ENCODE measurements at regions not wholly inside any gene's neighbourhood (a gene's known extent, or its start where the extent isn't known, plus 50 kb on each side); places are given as distances from the start of the nearest gene placed in this dataset.

DNA sequence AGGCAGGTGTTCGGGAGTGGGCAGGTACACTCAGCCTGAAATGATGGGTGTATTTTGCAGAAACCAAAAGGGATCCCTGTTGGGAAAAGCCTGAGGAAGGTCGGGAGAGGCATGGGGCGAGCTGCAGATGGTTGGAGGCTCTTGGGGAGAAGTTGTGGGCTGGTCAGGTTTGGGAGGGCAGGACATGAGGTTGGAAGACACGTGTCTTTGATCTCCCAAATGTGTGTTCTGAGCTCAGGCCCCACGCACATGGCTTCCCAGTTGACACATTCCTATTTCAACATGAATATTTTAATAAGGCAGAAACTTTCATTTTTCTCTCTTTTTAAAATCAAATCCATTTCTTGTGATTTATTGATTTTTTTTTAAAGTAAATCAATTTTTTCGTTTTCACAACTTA is 1003.3 kb downstream of the TBC1D22A start:
- DNase-seq (ENCODE audit: low spot score), result no peak

DNA sequence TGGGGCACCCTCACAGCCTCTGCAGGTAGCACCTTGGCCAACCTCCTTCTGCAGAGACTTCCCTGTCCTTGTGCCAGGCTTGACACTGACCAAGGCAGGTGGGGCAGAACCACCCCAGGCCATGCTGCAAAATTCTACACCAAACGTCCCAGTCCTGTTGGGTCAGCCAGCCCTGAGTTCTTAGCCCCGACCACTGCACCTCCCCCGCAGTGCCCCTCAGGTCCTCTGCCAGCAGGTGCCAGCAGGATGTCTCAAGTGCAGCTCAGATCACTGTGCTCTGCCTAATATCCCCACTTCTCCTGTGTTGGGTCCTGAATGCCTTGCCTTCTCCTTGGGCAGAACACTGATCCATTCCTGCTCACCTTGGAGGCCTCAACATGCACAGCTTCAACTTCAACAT is 999.7 kb downstream of the TBC1D22A start:
- DNase-seq (ENCODE audit: low spot score), result no peak

DNA sequence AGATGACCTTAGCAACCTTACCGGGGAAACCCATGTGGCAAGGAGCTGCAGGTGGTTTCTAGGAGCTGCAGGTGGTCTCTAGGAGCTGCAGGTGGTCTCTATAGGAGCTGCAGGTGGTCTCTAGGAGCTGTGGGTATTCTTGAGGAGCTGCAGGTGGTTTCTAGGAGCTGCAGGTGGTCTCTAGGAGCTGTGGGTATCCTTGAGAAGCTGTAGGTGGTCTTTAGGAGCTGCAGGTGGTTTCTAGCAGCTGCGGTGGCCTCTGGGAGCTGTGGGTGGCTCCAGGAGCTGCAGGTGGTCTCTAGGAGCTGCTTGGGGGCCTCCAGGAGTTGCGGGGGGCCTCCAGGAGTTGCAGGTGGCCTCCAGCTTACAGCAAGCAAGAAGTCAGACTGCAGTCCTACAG is 997.5 kb downstream of the TBC1D22A start:
- no peak for DNase-seq (ENCODE audit: low spot score)

DNA sequence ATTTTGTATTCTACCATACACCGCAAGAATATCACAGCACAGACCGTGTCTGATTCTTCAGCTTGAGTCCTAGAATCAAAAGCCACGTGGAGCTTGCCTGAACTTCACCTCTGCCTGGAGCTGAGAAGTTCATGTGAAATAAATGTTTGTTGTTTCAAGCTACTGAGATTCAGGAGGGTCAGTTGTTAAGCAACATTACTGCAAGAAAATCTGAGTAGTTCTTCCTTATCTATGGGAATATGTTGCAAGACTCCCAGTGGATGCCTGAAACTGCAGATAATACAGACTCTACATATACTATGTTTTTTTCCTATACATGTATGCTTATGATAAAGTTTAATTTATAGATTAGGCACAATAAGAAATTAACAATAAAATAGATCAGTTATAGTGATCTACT is 995.3 kb downstream of the TBC1D22A start:
- no peak for DNase-seq (ENCODE audit: low spot score)

DNA sequence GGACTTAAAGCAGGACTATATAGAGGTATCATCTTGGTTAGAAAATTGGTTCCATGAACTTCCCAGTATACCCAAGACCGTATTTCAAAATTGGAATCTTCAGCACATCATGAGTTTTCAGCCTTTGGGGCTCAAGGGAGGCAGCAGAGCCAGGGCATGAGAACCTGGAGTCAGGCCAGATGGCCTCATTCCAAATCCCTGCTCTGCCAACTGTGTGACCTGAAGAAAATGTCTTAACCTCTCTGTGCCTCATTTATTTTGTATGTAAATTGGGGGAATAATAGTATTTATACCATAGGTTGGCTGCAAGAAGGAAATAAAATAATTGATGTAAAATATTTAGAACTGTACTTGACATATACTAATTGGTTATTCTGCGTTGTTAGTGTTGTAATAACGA is 987.6 kb downstream of the TBC1D22A start:
- DNase-seq (ENCODE audit: low spot score), result no peak

DNA sequence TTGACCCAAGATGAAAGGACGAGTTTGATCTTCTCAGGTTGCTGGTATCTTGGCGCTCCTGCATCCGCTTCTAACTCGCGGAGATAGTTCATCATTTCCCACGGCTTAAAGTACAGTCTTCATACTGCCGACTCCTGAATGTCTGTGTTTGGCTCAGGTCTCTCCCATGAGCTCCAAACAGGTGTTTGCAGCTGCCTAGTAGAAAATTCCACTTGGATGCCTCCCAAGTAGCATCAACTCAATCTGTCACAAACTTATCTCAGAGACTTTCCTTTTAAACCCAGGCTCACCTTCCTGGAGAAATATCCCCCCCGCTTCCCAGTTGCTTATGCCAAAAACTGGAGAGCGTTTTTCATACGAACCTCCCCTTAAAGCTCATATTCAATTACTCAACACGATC is 986.5 kb downstream of the TBC1D22A start:
- DNase-seq (ENCODE audit: low spot score), result no peak

DNA sequence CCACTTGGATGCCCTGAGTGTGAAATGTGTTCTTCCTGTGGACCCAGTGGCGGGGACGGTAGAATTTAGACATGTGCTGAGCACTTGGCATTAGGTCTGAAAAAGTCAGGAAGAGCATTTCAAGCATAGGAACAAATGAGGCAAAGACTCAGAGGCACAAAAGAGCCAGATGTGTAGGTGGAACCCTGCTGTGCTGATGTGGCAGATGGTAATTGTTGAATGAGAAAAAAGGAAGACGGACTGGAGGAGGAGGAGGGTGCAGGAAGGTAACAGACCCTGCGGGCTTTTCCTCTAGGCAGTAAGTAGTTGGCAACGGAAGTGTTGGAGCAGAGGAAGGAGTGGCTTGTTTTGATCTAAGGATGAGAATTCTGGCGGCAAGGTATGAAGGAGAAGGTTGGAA is 985.8 kb downstream of the TBC1D22A start:
- DNase-seq (ENCODE audit: low spot score), result no peak

DNA sequence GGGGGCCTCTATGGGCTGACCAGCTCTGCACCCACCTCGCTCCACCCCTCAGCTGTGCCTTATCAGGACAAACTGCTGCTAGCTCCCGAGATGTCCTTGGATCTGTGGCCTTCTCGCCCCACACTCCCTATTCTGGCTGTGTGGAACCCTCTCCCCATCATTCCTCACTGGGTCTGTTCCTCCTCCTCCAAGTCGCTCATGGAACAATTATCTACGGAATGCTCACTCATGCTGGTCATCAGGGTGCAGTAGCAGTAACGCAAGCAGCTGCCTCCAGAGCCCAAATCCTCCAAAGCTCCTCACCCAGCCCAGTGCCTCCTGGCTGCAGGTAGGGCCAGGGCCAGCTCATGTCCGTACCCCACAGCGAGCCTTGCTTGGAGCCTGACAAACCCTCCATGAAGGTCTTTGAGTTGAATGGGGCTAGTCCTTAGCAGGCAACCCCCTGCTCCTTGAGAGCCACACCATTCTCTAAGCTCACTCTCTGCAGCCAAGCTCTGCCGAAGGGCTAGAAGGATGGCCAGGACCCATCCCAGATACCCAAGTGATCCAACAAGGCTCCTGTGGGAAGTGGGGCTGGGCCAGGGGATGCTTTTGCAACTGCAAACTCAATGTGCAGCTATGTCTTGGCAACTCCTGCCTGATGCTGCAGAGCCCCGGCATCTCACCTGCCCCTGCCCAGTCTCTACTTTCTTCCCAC is 977.8 kb downstream of the TBC1D22A start:
- DNase-seq (ENCODE audit: low spot score), result no peak

DNA sequence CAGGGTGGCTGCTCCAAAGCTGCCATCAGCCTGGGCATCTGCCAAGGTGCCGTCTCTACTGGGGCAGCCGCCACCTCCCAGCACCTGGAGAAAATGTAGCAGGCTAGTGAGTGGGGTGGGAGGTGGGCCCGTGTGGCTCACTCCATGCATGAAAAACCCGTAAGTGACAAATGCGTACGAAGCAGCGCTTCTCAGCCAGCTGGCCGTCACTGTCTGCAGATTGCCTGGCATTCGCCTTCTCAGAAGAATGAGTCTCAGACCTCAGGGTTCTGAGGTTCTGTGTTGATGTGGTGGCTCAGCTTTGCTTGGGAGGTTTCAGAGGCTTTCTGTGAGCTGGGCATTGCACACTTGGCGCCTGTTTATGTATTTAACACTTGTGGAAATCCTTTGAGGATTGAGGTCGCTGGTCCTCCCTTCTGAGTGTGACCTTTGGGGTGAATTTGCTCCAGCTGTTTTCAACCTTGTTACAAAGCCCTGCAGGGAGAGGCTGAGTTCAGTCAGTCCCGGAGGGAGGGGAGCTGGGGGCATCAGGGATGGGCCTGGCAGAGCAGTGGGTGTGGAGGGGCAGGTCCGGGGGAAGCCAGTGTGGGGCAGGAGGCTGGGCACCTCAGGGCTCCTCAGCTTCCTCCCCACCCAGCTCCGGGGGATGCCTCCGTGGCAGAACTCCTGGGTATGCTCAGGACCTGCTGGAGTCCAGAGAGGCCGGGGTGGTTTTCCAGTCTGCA is 977.0 kb downstream of the TBC1D22A start:
- DNase-seq (ENCODE audit: low spot score), result no peak

DNA sequence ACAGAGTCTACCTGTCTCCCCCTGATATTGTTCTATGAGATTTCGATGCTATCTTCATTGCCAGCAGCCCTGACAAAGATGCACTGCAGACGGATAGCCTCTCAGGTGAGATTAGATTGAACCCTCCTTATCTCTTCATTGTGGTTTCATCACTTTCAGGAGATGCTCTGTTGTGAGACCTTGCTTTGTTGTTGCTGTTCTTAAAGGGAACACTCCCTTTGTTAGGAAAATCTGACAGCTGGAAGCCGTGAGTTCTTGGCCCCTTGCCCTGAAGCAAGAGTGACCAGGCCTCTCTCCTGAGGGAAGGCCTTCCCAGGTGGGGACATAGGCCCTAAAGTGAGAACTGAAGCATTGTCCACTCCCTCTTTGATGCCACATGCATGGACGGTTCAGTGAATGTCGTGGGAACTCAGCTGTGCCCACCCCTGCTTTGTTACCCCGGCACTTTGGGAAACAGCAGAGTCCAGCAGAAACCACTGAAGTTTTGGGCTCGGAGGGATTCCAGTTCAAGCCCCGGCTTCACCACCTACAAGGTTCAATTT is 976.1 kb downstream of the TBC1D22A start:
- DNase-seq (ENCODE audit: low spot score), result no peak

DNA sequence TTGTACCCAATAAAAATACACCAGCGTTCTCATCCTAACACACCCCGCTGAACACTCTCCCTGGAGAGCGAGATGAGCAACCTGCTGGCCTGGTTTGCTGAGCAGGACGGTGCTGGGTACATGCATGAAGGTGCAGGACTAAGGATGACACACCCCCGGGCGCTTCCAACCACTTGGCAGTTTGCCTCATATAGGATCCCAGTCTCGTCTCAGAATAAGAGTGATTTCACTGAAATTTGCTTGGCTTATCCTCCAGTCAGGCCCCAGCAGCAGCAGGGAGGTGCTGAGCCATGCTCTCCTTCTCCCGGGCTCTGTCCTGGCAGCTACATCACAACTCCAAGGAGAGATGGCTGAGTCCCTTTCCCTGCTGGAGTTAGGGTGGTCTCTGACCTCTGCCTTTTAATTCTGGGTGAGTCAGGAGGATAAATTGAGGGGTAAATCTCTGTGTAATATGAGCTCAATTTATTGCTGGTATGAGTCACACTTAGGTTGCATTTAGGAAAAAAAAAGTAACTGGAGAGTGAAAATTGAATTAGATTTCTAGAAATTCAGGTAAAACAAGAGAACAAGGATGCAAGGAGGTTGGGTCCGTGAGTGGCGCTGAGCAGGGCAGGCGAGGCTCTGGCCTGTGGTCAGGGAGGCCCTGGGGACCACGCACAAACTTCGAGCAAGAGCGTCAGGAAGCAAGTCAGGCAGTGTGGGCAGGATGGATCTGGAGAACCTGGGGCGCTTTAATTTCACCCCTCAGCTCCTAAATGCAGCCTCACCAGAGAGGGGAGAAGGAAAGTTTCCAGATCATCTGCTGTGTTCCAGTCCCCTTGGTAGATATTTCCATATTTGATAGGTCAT is 974.0 kb downstream of the TBC1D22A start:
- no peak for DNase-seq (ENCODE audit: low spot score)

DNA sequence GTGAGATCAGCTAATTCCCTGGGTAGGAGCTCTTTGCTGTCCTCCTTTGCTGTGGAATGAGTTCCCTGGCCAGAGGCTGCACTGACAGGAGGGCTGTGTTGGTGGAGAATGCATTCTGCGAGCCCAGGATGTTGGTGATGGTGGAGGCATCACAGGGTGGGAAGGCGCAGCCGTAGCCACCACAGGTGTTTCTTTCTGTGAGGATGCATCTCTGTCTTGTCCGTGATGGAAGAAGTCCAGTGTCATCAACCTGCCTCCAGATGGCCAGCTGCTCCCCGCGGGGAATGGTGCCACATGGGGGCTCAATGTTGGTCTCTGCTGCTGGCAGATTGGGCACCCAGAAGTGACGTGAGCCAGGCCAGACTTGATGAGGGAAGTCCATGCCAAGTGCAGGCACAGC is 972.1 kb downstream of the TBC1D22A start:
- DNase-seq (ENCODE audit: low spot score), result no peak

DNA sequence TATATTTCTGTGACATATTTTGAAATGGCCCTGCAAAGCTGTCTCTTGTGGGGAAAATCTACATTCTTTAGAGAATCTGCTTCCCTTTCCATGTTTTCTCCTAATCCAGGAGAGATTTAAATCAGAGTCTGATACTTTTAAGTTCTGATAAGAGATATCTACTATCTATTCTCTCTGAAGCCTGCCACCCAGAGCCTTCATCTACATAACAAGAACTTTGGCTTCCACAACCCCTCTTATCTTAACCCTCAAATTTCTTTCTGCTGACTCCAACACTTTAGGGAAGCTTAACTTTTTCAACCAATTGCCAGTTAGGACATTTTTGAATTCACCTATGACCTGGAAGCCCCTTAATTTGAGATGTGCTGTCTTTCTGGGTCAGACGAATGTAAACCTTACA is 965.2 kb downstream of the TBC1D22A start:
- DNase-seq (ENCODE audit: low spot score), result no peak

DNA sequence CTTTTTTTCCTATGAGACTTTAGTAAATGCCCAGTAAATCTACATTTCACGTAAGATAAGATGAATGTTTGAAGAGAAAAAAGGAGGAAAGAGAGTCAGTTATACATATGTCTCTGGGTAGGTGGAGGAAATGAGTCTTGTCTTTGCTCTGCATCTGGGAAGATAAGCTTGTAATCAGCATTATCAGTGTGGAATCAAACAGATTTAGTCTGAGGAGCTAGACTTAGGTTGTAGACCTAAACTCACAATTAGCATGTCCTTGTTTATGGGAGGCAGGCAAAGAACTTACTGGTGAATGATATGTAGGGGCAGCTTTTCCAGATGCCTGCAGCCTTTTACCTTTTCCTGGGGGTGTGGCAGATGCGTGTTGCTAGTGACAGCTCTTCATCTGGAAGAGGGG is 962.3 kb downstream of the TBC1D22A start:
- no peak for DNase-seq (ENCODE audit: low spot score)

DNA sequence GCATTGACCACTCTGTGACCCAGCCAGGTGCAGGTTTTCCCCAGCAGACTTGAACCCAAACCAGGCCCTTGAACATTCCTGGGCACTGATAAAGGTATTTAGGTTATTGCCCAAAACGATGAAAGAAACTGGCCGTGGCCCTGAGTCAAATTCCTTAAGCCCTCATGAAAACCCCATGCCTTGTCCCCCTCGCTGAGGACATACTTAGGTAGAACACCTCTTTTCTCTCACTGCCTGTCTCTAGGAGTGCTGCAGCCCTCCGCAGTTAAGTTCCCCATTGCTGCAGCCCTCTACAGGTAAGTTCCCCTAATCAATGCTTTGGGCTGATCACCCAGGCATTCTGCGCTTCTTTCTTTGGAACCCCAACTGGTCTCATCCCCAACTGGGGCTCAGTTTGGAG is 961.6 kb downstream of the TBC1D22A start:
- no peak for DNase-seq (ENCODE audit: low spot score)

DNA sequence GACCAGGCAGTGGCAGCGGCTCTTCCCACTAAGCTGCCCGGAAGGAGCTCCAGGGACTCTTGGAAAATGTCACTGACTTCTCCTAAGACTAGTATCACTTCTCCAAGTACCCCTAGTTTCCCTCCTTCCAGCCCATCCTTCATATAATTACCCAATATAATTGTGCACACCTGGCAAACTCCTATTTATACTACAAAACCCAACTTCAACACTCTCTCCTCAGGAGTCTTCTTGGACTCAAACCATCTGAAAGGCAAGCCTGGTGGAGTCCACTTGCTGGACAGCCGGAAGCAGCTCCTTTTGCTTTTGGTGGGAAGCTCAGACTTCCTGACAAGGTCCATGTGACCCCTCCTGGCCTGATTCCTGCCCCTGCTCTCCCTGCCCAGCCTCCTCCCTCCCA is 955.9 kb downstream of the TBC1D22A start:
- no peak for DNase-seq (ENCODE audit: low spot score)

DNA sequence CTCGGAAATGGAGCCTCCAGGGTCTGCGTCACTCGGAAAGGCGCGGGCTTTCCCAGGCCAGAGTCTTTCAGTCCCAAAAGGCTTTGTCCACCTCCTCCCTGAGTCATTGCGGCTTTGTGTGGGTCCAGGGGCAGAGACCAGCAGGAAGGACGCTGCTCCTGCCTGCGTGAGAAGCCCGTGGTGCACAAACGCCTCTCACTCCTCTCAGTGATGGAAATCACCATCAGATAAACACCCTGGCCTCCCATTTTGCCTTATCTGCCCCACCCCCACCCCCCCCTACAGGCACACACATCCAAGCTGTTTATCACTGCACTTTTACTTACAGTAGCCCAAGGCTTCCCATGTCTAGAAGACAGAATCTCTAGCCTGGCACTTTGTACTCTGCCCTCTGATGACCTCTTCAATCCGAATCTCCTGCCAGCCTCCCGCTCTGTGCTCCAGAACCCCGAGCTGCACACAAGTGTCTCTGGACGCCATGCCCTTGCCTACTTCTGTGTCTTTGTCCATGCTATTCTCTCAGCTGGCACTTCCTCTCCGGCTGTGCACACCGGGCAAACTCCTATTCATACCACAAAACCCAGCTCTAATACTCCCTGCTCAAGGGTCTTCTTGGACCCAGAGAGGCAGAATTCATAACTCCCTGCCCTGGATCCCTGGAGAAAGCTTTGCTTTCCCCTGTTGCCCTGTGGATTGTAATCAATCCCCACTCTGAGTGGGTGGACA is 954.6 kb downstream of the TBC1D22A start:
- no peak for DNase-seq (ENCODE audit: low spot score)

DNA sequence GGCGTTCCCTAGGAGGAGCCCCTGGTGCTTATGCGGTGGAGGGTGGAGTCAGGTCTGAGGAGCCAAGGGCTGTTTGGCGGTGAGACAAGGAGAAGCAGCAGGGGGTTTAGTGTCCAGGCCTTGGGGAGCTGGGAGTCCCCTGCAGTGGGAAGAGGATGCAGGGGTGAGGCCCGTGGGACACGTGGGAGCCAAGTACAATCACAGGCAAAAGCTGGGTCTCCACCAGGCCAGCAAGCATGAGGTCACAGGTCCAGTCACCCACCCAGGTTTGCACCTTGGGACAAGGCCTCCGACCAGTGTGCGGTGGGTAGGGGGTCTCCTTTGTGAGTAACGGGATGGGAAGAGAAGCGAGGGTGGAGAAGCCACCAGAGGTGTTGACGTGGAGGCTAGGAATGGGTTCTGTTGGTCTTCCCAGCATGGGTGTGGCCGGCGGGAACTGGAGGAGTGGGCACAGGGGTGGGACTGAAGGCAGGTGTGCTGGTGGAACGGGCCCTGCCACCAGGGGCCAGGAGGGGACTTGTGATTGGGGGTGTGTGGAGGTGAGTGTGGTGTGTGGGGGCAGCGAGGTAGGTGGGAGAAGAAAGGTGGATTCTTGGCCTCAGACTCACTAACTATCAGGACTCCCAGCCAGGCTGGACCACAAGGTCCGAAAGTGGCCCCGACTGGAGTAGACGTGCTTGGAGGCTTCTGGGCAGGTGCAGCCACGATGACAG is 953.6 kb downstream of the TBC1D22A start:
- no peak for DNase-seq (ENCODE audit: low spot score)

DNA sequence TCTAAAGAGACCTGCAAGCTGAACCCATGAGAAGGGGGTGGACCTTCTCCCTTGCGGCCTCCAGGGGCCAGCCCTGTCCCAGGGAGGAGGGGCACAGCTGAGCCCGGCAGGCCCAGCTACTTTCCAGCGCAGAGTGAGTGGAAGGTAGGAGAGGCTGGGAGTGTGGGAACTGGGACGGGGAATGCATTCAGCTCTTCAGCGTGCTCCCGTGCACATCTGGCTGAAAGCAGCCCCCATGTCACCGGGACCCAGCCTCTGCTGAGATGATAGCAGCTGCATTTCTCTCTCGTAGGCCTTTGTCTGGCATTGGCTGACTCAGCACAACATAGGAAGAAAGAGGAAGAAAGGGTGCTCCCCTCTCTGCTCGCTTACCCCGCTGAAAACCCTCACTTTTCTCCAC is 951.5 kb downstream of the TBC1D22A start:
- DNase-seq (ENCODE audit: low spot score), result no peak

DNA sequence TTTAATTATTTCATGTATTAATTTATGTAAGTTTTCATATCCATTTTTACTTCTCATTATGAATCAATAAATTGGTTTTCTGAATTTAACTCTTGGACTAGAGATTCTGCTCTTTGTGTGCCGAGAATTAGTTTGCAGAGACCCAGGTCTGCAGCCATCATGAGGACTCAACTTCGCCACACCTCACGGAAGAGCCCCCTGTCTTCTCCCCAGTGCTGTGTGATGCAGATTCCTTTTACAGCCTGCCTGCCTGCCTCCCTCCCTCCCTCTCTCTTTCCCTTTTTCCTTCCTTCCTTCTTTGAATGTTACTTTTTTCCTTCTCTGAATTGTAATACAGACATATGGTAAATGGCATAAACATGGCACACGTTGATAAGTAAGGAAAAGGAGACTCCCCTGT is 947.7 kb downstream of the TBC1D22A start:
- no peak for DNase-seq (ENCODE audit: low spot score)

DNA sequence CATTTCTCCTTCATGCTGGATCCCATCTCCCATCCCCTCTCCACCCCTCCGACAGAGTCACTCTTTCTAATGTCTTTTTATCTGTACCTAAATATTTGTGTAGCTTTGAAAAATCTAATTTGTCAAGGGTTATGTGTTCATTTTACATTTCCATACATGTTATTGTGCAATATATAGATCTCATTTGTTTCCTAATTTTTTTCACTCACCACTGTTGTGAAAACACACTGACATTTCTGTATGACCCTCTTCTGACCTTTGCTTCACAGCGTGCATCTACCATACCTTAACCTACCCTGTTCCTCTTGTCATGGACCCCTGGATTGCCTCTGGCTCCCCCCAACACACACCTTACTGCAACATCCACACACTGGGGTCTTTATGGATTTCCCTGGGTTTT is 942.9 kb downstream of the TBC1D22A start:
- no peak for DNase-seq (ENCODE audit: low spot score)
